B cell (primary cell): ENCODE measurements at regions not wholly inside any gene's neighbourhood (a gene's known extent, or its start where the extent isn't known, plus 50 kb on each side); places are given as distances from the start of the nearest gene placed in this dataset.

ENCODE experiments used
- CTCF ChIP-seq: fragments of 200-600 bp; IDR thresholded peaks from one replicate; pipeline ENCODE4 v1.8.0; 2022; ENCODE audit warnings: antibody characterized with exemption, mild to moderate bottlenecking
- EZH2 ChIP-seq: IDR thresholded peaks from 2 replicates; pipeline ENCODE4 v1.6.1; 2012; ENCODE audit warnings: borderline replicate concordance, low read depth, mild to moderate bottlenecking, moderate library complexity, low read length; ENCODE audit not compliant: insufficient read depth, poor library complexity, severe bottlenecking

- no peak for TF ChIP-seq CTCF
- no peak for TF ChIP-seq EZH2
These were observed 661.3 kb upstream of the KLF12 start for GRCh38 chr13:74795526-74795925.
